CD4-positive, CD25-positive, alpha-beta regulatory T cell (primary cell): ENCODE measurements at regions not wholly inside any gene's neighbourhood (a gene's known extent, or its start where the extent isn't known, plus 50 kb on each side); places are given as distances from the start of the nearest gene placed in this dataset.
"Not testable (repeated sequence)": the region's sequence is repeated elsewhere in the genome, so short reads cannot be mapped to it uniquely, and the experiment has no call there.

Experiments used
- ATAC-seq, 2 donors: fragments of 150-1000 bp; cut with Tn5 transposase; one replicate each; pipeline ENCODE4 v1.10.0; 2021; ENCODE audit warnings: low read depth in 2 of 2, moderate number of reproducible peaks in 2 of 2, moderate library complexity in 1 of 2
- DNase-seq, 3 donors: peaks; one replicate each; pipeline versions ENCODE4 v3.0.0 to v3.0.0-alpha.2; 2012 to 2022; ENCODE audit warnings: mixed read lengths in 1 of 3
- H3K27ac ChIP-seq: one replicate; pipeline ENCODE4 v1.7.0; 2013; ENCODE audit warnings: mild to moderate bottlenecking, low read length; ENCODE audit not compliant: insufficient read depth, poor library complexity, severe bottlenecking
- H3K27me3 ChIP-seq: one replicate; pipeline ENCODE4 v1.7.0; 2013; ENCODE audit warnings: low read length; ENCODE audit not compliant: control insufficient read depth, insufficient read depth
- H3K36me3 ChIP-seq: one replicate; pipeline ENCODE4 v1.7.0; 2013; ENCODE audit warnings: mild to moderate bottlenecking, low read length, moderate library complexity; ENCODE audit not compliant: control insufficient read depth, insufficient read depth
- H3K4me1 ChIP-seq: 2 replicates; pipeline ENCODE4 v1.7.0; 2013; ENCODE audit warnings: mild to moderate bottlenecking, low read length; ENCODE audit not compliant: insufficient read depth, control insufficient read depth, poor library complexity, severe bottlenecking
- H3K4me3 ChIP-seq: one replicate; pipeline ENCODE4 v1.7.0; 2013; ENCODE audit warnings: low read depth, mild to moderate bottlenecking, low read length, moderate library complexity
- H3K9me3 ChIP-seq, 2 experiments: 1 replicate in 1 of 2; 2 replicates in 1 of 2; pipeline ENCODE4 v1.7.0; 2013; ENCODE audit warnings: low read length in 2 of 2, mild to moderate bottlenecking in 1 of 2, moderate library complexity in 1 of 2; ENCODE audit not compliant: control insufficient read depth in 2 of 2
- H3K27ac Mint-ChIP-seq, 3 donors: one replicate each; pipeline ENCODE4 v1.8.0; 2020 to 2022; ENCODE audit warnings: mild to moderate bottlenecking in 3 of 3, mixed read lengths in 3 of 3, moderate library complexity in 2 of 3
- H3K27me3 Mint-ChIP-seq: one replicate; pipeline ENCODE4 v1.8.0; 2022; ENCODE audit warnings: mild to moderate bottlenecking, mixed read lengths
- H3K36me3 Mint-ChIP-seq: one replicate; pipeline ENCODE4 v1.8.0; 2020; ENCODE audit warnings: mixed read lengths
- H3K4me1 Mint-ChIP-seq, 4 donors: one replicate each; pipeline ENCODE4 v1.8.0; 2020 to 2022; ENCODE audit warnings: mixed read lengths in 4 of 4, mild to moderate bottlenecking in 1 of 4
- H3K4me3 Mint-ChIP-seq, 4 donors: one replicate each; pipeline ENCODE4 v1.8.0; 2020 to 2022; ENCODE audit warnings: mild to moderate bottlenecking in 4 of 4, mixed read lengths in 4 of 4, moderate library complexity in 3 of 4
- H3K9me3 Mint-ChIP-seq, 7 donors: one replicate each; pipeline ENCODE4 v1.8.0; 2020 to 2022; ENCODE audit warnings: mixed read lengths in 7 of 7, mild to moderate bottlenecking in 3 of 7, moderate library complexity in 2 of 7

DNA sequence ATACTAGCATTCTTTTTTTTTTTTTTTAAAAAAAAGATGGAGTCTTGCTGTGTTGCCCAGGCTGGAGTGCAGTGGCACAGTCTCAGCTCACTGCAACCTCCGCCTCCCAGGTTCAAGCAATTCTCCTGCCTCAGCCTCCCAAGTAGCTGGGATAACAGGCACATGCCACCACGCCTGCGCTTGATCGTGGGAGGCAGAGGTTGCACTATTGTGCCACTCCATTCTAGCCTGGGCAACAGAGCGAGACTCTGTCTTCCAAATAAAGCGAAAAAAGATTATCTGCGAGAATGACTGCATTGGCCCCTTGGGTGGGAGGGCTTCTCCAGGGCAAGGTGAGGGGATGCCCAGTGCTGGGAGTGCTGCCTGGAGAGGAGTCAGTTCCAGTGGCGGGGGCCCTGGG lies 1357.1 kb downstream of the CDH12 start:
- ATAC-seq, H3K36me3 Mint-ChIP-seq, H3K4me3 ChIP-seq, H3K27me3 ChIP-seq, H3K4me1 ChIP-seq, H3K4me1 Mint-ChIP-seq, DNase-seq, H3K9me3 ChIP-seq, H3K4me3 Mint-ChIP-seq, H3K27me3 Mint-ChIP-seq, H3K9me3 Mint-ChIP-seq, H3K36me3 ChIP-seq, H3K27ac ChIP-seq: not testable (repeated sequence)
- peak overlapping the region in 2 of 3 donors; percentile 47 to 53 for H3K27ac Mint-ChIP-seq

DNA sequence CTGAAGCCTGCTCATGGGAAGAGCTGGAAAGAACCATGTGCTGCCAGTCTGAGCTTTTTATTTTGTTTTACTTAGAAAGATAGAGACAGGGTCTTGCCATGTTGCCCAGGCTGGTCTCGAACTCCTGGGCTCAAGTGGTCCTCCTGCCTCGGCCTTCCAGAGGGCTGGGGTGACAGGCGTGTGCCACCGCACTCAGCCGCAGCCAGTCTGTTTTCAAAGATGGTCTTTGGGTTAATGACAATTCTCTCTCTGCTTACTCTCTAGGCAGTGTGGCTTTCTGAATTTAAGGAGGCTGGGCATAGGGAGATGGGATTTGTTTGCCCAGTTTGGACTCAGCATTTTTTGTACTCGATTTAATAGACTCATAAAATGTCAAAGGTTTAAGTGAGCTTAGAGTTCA lies 1357.9 kb downstream of the CDH12 start:
- H3K27me3 ChIP-seq, H3K9me3 ChIP-seq, H3K4me3 Mint-ChIP-seq, H3K4me1 ChIP-seq, H3K27ac ChIP-seq, H3K4me3 ChIP-seq, H3K36me3 Mint-ChIP-seq, ATAC-seq, H3K27me3 Mint-ChIP-seq, H3K36me3 ChIP-seq, H3K4me1 Mint-ChIP-seq, H3K9me3 Mint-ChIP-seq, DNase-seq: not testable (repeated sequence)
- peak overlapping the region in 1 of 3 donors; percentile 33 for H3K27ac Mint-ChIP-seq

- not testable (repeated sequence) for H3K27me3 Mint-ChIP-seq, ATAC-seq, DNase-seq
Measured at GRCh38 chr5:21494033-21494432, 1359.1 kb downstream of the CDH12 start.

GRCh38 chr5:21491182-21491581 lies 1362.0 kb downstream of the CDH12 start:
- H3K27ac Mint-ChIP-seq, H3K36me3 ChIP-seq, H3K27me3 ChIP-seq, H3K4me1 ChIP-seq, H3K4me3 ChIP-seq, H3K36me3 Mint-ChIP-seq, H3K9me3 Mint-ChIP-seq, DNase-seq, H3K4me3 Mint-ChIP-seq, H3K4me1 Mint-ChIP-seq, H3K27ac ChIP-seq, H3K9me3 ChIP-seq, H3K27me3 Mint-ChIP-seq, ATAC-seq: not testable (repeated sequence)

More at GRCh38 chr5:21494033-21494432, 1359.1 kb downstream of the CDH12 start:
- not testable (repeated sequence) for H3K36me3 ChIP-seq, H3K27me3 ChIP-seq, H3K4me1 ChIP-seq, H3K4me3 Mint-ChIP-seq, H3K36me3 Mint-ChIP-seq, H3K27ac ChIP-seq, H3K27ac Mint-ChIP-seq, H3K9me3 Mint-ChIP-seq, H3K9me3 ChIP-seq, H3K4me3 ChIP-seq, H3K4me1 Mint-ChIP-seq

DNA sequence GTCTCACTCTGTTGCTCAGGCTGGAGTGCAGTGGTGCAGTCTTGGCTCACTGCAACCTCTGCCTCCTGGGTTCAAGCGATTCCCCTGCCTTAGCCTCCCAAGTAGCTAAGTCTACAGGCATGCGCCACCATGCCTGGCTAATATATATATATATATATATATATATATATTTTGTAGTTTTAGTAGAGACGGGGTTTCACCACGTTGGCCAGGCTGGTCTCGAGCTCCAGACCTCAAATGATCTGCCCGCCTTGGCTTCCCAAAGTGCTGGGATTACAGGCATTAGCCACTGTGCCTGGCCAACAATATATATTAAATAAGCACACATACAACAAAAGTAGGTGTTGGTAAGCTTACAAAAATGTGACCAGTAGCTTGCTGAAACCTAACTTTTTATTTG lies 1364.3 kb downstream of the CDH12 start:
- H3K9me3 Mint-ChIP-seq, H3K4me1 ChIP-seq, H3K36me3 ChIP-seq, H3K9me3 ChIP-seq, DNase-seq, ATAC-seq, H3K27ac Mint-ChIP-seq, H3K36me3 Mint-ChIP-seq, H3K4me3 ChIP-seq, H3K27me3 ChIP-seq, H3K4me3 Mint-ChIP-seq, H3K27ac ChIP-seq, H3K4me1 Mint-ChIP-seq, H3K27me3 Mint-ChIP-seq: not testable (repeated sequence)

DNA sequence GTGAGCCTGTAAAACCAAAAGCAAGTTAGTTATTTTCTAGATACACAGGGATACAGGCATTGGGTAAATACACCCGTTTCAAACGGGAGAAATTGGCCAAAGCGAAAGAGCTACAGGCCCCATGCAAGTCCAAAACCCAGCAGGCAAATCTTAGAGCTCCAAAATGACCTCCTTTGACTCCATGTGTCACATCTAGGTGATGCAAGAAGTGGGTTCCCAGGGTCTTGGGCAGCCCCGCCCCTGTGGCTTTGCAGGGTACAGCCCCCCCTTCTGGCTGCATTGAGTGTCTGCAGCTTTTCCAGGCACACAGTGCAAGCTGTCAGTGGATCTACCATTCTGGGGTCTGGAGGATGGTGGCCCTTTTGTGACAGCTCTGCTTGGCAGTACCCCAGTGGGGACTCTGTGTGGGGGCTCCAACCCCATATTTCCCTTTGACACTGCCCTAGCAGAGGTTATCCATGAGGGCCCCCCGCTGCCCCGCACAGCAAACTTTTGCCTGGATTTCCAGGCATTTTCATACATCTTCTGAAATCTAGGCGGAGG lies 1367.6 kb downstream of the CDH12 start:
- not testable (repeated sequence) for H3K4me1 Mint-ChIP-seq, H3K36me3 Mint-ChIP-seq, H3K27ac Mint-ChIP-seq, H3K4me3 ChIP-seq, H3K4me1 ChIP-seq, DNase-seq, H3K27ac ChIP-seq, ATAC-seq, H3K9me3 ChIP-seq, H3K27me3 Mint-ChIP-seq, H3K27me3 ChIP-seq, H3K9me3 Mint-ChIP-seq, H3K36me3 ChIP-seq, H3K4me3 Mint-ChIP-seq

GRCh38 chr5:21484498-21484889 lies 1368.7 kb downstream of the CDH12 start:
- H3K4me3 ChIP-seq, H3K27ac ChIP-seq, H3K4me1 ChIP-seq, H3K27me3 Mint-ChIP-seq, H3K4me3 Mint-ChIP-seq, H3K4me1 Mint-ChIP-seq, H3K36me3 Mint-ChIP-seq, H3K27ac Mint-ChIP-seq, H3K9me3 ChIP-seq, H3K9me3 Mint-ChIP-seq, H3K36me3 ChIP-seq, H3K27me3 ChIP-seq, ATAC-seq, DNase-seq: not testable (repeated sequence)

GRCh38 chr5:21483790-21484497 lies 1369.2 kb downstream of the CDH12 start:
- DNase-seq, H3K36me3 Mint-ChIP-seq, ATAC-seq, H3K9me3 ChIP-seq, H3K27ac Mint-ChIP-seq, H3K4me3 ChIP-seq, H3K9me3 Mint-ChIP-seq, H3K4me1 ChIP-seq, H3K27ac ChIP-seq, H3K4me3 Mint-ChIP-seq, H3K36me3 ChIP-seq, H3K27me3 ChIP-seq, H3K27me3 Mint-ChIP-seq, H3K4me1 Mint-ChIP-seq: not testable (repeated sequence)
